GM23248 (cell line): ENCODE measurements at regions not wholly inside any gene's neighbourhood (a gene's known extent, or its start where the extent isn't known, plus 50 kb on each side); places are given as distances from the start of the nearest gene placed in this dataset.

Experiments
- DNase-seq: peaks from one replicate; pipeline ENCODE4 v3.0.0-alpha.2; 2015
- H2AFZ ChIP-seq: fragments of 200-600 bp; sonication (generic); 2 replicates; pipeline ENCODE4 v1.6.1; 2016; ENCODE audit warnings: antibody characterized with exemption
- H3F3A ChIP-seq: fragments of 200-600 bp; sonication (generic); 2 replicates; pipeline ENCODE4 v1.6.1; 2016; ENCODE audit warnings: mild to moderate bottlenecking, antibody characterized with exemption, mixed run types; ENCODE audit not compliant: insufficient read depth
- H3K27ac ChIP-seq: fragments of 200-600 bp; sonication (generic); 2 replicates; pipeline ENCODE4 v1.5.1; 2016; ENCODE audit warnings: mild to moderate bottlenecking
- H3K27me3 ChIP-seq: fragments of 200-600 bp; sonication (generic); replicated peaks from 2 replicates; pipeline ENCODE4 v1.6.1; 2016; ENCODE audit warnings: mild to moderate bottlenecking; ENCODE audit not compliant: insufficient read depth
- H3K36me3 ChIP-seq: fragments of 200-600 bp; sonication (generic); 2 replicates; pipeline ENCODE4 v1.6.1; 2016; ENCODE audit warnings: low read depth, mild to moderate bottlenecking
- H3K4me1 ChIP-seq: fragments of 200-600 bp; sonication (generic); 2 replicates; pipeline ENCODE4 v1.6.1; 2016; ENCODE audit warnings: mild to moderate bottlenecking; ENCODE audit not compliant: insufficient read depth
- H3K4me2 ChIP-seq: fragments of 200-600 bp; sonication (generic); one replicate; pipeline ENCODE4 v1.6.1; 2016; ENCODE audit warnings: mild to moderate bottlenecking; ENCODE audit not compliant: unreplicated experiment
- H3K4me3 ChIP-seq: fragments of 200-600 bp; sonication (generic); 2 replicates; pipeline ENCODE4 v1.5.1; 2016; ENCODE audit warnings: mild to moderate bottlenecking
- H3K79me2 ChIP-seq: fragments of 200-600 bp; sonication (generic); 2 replicates; pipeline ENCODE4 v1.6.1; 2016; ENCODE audit warnings: mild to moderate bottlenecking; ENCODE audit not compliant: insufficient read depth
- H3K9ac ChIP-seq: fragments of 200-600 bp; sonication (generic); 2 replicates; pipeline ENCODE4 v1.6.1; 2016; ENCODE audit warnings: mild to moderate bottlenecking
- H3K9me2 ChIP-seq: fragments of 200-600 bp; sonication (generic); 2 replicates; pipeline ENCODE4 v1.6.1; 2016; ENCODE audit warnings: mixed run types, mild to moderate bottlenecking, moderate library complexity; ENCODE audit not compliant: insufficient read depth
- H3K9me3 ChIP-seq: fragments of 200-600 bp; sonication (generic); one replicate; pipeline ENCODE4 v1.6.1; 2017; ENCODE audit warnings: low read depth
- H4K20me1 ChIP-seq: fragments of 200-600 bp; sonication (generic); 2 replicates; pipeline ENCODE4 v1.6.0; 2016; ENCODE audit not compliant: insufficient read depth
- EZH2 ChIP-seq: fragments of 200-600 bp; sonication (generic); IDR thresholded peaks from 2 replicates; pipeline ENCODE4 v1.6.1; 2018; ENCODE audit warnings: antibody characterized with exemption, mild to moderate bottlenecking; ENCODE audit not compliant: insufficient read depth, poor library complexity, severe bottlenecking
- EZH2phosphoT487 ChIP-seq: fragments of 200-600 bp; sonication (generic); IDR thresholded peaks from 2 replicates; pipeline ENCODE4 v1.6.1; 2018; ENCODE audit warnings: antibody characterized with exemption, moderate library complexity, mild to moderate bottlenecking, low read depth; ENCODE audit not compliant: insufficient read depth
- WGBS, 2 experiments: methylation state at CpG; one replicate each; pipeline ENCODE4 v1.1.6; 2015 to 2017; ENCODE audit warnings: low lambda C conversion rate in 2 of 2, low coverage in 1 of 2; ENCODE audit errors: missing lambda C conversion rate in 2 of 2; 5-methylcytosine and 5-hydroxymethylcytosine counted together
- in situ Hi-C: fragments of 300-500 bp; cut with MboI; formaldehyde crosslinking; loops from 2 replicates; pipeline ENCODE4 v1.15.0; 2020

DNA sequence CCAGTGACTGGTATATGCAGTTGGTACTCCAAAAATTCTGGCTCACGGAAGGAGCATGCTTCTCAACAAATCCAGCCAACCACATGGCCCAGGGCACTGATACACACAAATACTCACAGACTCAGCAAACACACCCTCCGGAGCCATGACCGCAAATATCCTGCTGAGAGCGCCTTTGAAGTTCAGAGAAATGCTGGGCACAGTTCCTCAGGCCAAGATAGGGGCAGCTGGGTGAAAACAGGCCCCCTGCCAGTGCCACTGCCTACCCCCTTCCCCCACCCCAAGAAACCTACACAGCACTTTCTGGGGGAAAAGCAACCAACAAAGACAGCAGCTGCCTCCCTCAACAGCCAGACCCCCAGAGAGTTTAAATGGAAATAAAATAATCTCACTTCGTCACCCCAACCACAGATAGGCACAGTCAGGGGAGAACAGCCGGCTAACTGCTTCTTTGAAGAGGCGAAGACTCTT is 120.0 kb downstream of the C5orf15 start:
- Histone ChIP-seq H3K36me3 (no peaks in the 10 kb centered on the region), H3K4me2 (no peak overlapping the region), H3K27ac (no peak overlapping the region), H3K9ac (no peak overlapping the region), H2AFZ (no peak overlapping the region), H3K9me3 (no peaks in the 10 kb centered on the region), H4K20me1 (no peaks in the 10 kb centered on the region), H3K27me3 (peaks cover 22% of the 10 kb centered on the region), H3K9me2 (no peaks in the 10 kb centered on the region), H3K4me3 (no peak overlapping the region), H3F3A (no peaks in the 10 kb centered on the region), H3K79me2 (no peaks in the 10 kb centered on the region), H3K4me1 (no peaks in the 10 kb centered on the region)
- in situ Hi-C loops, result no loop called here
- TF ChIP-seq EZH2 (no peak), EZH2phosphoT487 (no peak)
- WGBS, 2 experiments, result 60 to 64% methylated on average over 7 of the region's 7 CpGs
- no peak for DNase-seq

GRCh38 chr5:133847886-133848285 is 120.5 kb downstream of the C5orf15 start:
- no peaks in the 10 kb centered on the region for H3F3A ChIP-seq
- TF ChIP-seq EZH2phosphoT487 (no peak), EZH2 (no peak)
- H3K4me3 ChIP-seq, result no peak overlapping the region
- no peak overlapping the region for H2AFZ ChIP-seq
- in situ Hi-C loops, result no loop called here
- 48 to 60% methylated on average over 5 of the region's 5 CpGs for WGBS, 2 experiments
- no peak for DNase-seq
- no peak overlapping the region for H3K27ac ChIP-seq
- H3K36me3 ChIP-seq, result no peaks in the 10 kb centered on the region
- no peaks in the 10 kb centered on the region for H3K4me1 ChIP-seq
- no peak overlapping the region for H3K9ac ChIP-seq
- H3K9me2 ChIP-seq, result no peaks in the 10 kb centered on the region
- no peak overlapping the region for H3K4me2 ChIP-seq
- H3K79me2 ChIP-seq, result no peaks in the 10 kb centered on the region
- no peaks in the 10 kb centered on the region for H4K20me1 ChIP-seq
- no peaks in the 10 kb centered on the region for H3K9me3 ChIP-seq
- peaks cover 22% of the 10 kb centered on the region for H3K27me3 ChIP-seq

DNA sequence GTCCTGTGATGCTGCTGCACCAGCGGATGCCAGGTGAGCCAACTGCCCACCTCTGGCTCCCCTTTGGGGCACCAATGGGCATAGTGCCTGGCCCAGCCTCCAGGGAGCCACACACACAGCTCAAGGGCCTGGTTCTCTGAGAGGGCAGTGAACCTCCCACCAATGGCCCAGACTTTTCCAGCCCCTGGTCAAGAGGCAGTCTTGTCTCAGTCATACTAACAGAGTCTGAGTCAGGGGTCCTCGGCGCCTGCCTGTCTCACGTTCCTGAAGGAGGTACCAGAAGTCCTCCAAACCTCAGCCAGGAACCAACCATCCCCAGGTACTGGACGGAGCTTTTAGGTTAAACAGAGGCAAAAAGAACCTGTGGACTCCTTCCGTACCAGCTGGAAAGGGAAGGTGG is 121.1 kb downstream of the C5orf15 start:
- Histone ChIP-seq H3K27me3 (peaks cover 22% of the 10 kb centered on the region), H2AFZ (no peak overlapping the region), H3K36me3 (no peaks in the 10 kb centered on the region), H3F3A (no peaks in the 10 kb centered on the region), H3K4me1 (no peaks in the 10 kb centered on the region), H3K4me3 (no peak overlapping the region), H3K9me2 (no peaks in the 10 kb centered on the region), H3K9me3 (no peaks in the 10 kb centered on the region), H3K4me2 (no peak overlapping the region), H3K79me2 (no peaks in the 10 kb centered on the region), H3K9ac (no peak overlapping the region), H4K20me1 (no peaks in the 10 kb centered on the region), H3K27ac (no peak overlapping the region)
- 54 to 66% methylated on average over 5 to 6 of the region's 6 CpGs for WGBS, 2 experiments
- in situ Hi-C loops, result no loop called here
- no peak for DNase-seq
- no peak for TF ChIP-seq EZH2phosphoT487
- no peak for TF ChIP-seq EZH2

DNA sequence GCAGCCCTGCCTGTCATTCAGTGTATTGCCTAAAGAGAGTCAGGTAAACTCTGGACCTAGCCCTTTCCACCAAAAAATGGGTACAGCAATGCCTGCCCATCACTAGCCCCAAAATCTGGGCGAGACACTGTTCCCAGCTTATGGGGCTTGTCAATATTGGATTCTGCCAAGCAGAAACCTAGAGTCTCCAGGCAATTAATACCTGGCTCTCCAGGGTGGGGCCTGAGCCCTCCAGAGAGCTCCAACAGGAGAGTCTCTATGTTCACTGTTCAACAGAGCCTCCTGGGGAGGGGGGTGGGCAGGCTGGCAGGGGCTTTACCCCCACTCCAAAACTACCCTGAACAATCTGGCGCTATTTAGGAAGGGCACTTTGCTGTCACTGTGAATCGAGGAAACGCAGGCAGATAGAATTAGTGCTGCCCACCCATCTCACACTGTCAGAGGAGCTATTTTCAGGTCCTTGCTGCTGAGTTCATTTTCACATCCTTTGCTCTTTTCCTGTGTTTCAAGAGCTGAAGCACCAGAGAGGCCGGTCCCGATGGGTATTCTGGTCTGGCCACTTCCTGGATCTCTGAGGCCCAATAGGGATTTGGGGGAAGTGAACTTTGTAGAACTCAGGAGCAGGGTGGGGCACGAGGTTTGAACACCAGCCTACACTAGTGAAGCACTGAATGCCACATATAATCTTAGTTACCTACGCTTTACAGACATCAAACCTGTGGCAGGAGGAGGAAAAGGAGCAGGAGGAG is 121.8 kb downstream of the C5orf15 start:
- in situ Hi-C loops, result no loop called here

More for the DNA sequence above, 121.8 kb downstream of the C5orf15 start:
- no peak for TF ChIP-seq EZH2phosphoT487
- TF ChIP-seq EZH2, result no peak
- H3K9me3 ChIP-seq, result no peaks in the 10 kb centered on the region
- peaks cover 22% of the 10 kb centered on the region for H3K27me3 ChIP-seq
- H3K27ac ChIP-seq, result no peak overlapping the region
- DNase-seq, result no peak
- no peak overlapping the region for H2AFZ ChIP-seq
- H3K4me1 ChIP-seq, result no peaks in the 10 kb centered on the region
- H3K9ac ChIP-seq, result no peak overlapping the region
- no peaks in the 10 kb centered on the region for H3K9me2 ChIP-seq
- no peaks in the 10 kb centered on the region for H3K79me2 ChIP-seq
- H3K4me3 ChIP-seq, result no peak overlapping the region
- WGBS, 2 experiments, result 57 to 61% methylated on average over 8 of the region's 8 CpGs
- no peak overlapping the region for H3K4me2 ChIP-seq
- no peaks in the 10 kb centered on the region for H3F3A ChIP-seq
- no peaks in the 10 kb centered on the region for H4K20me1 ChIP-seq
- no peaks in the 10 kb centered on the region for H3K36me3 ChIP-seq
